Mesenchymal stem cell (in vitro differentiated cells and primary cell): ENCODE measurements at regions not wholly inside any gene's neighbourhood (a gene's known extent, or its start where the extent isn't known, plus 50 kb on each side); places are given as distances from the start of the nearest gene placed in this dataset.

Source experiments
- DNase-seq: peaks from one replicate; pipeline ENCODE4 v3.0.0-alpha.2; 2013
- H2AFZ ChIP-seq: one replicate; pipeline ENCODE4 v1.6.1; 2013; ENCODE audit warnings: low read depth, mild to moderate bottlenecking, control low read depth, inconsistent platforms, low read length, moderate library complexity
- H2AK5ac ChIP-seq: 2 replicates; pipeline ENCODE4 v1.6.1; 2013; ENCODE audit warnings: low read length, moderate library complexity, mild to moderate bottlenecking, inconsistent platforms; ENCODE audit not compliant: severe bottlenecking
- H2BK120ac ChIP-seq: one replicate; pipeline ENCODE4 v1.6.1; 2013; ENCODE audit warnings: low read depth, mild to moderate bottlenecking, inconsistent platforms, low read length, moderate library complexity
- H2BK12ac ChIP-seq, 2 experiments: one replicate each; pipeline ENCODE4 v1.6.1; 2013; ENCODE audit warnings: inconsistent platforms in 2 of 2, low read length in 2 of 2, mild to moderate bottlenecking in 2 of 2, moderate library complexity in 2 of 2, control low read depth in 1 of 2
- H2BK15ac ChIP-seq: one replicate; pipeline ENCODE4 v1.6.1; 2013; ENCODE audit warnings: mild to moderate bottlenecking, low read depth, inconsistent platforms; ENCODE audit not compliant: poor library complexity, severe bottlenecking
- H2BK5ac ChIP-seq: 2 replicates; pipeline ENCODE4 v1.6.1; 2013; ENCODE audit warnings: low read depth, mild to moderate bottlenecking, low read length, control low read depth, inconsistent platforms; ENCODE audit not compliant: poor library complexity, severe bottlenecking
- H3K14ac ChIP-seq, 2 experiments: one replicate each; pipeline ENCODE4 v1.6.1; 2013; ENCODE audit warnings: inconsistent platforms in 2 of 2, low read length in 2 of 2, control low read depth in 1 of 2, mild to moderate bottlenecking in 1 of 2, moderate library complexity in 1 of 2
- H3K18ac ChIP-seq, 2 experiments: one replicate each; pipeline ENCODE4 v1.6.1; 2013; ENCODE audit warnings: inconsistent platforms in 2 of 2, low read length in 2 of 2, control low read depth in 1 of 2, low read depth in 1 of 2, mild to moderate bottlenecking in 1 of 2
- H3K23ac ChIP-seq, 2 experiments: one replicate each; pipeline ENCODE4 v1.6.1; 2013; ENCODE audit warnings: inconsistent platforms in 2 of 2, low read length in 2 of 2, mild to moderate bottlenecking in 2 of 2, moderate library complexity in 2 of 2, control low read depth in 1 of 2
- H3K27ac ChIP-seq: 2 replicates; pipeline ENCODE4 v1.5.1; 2013; ENCODE audit warnings: mild to moderate bottlenecking, moderate library complexity, low read length, control low read depth, inconsistent platforms; ENCODE audit not compliant: poor library complexity, severe bottlenecking
- H3K27me3 ChIP-seq, 2 experiments: 2 replicates each; pipeline versions ENCODE4 v1.6.1 to v1.7.0; 2013; ENCODE audit warnings: low read length in 2 of 2, mild to moderate bottlenecking in 2 of 2, moderate library complexity in 2 of 2, control low read depth in 1 of 2, inconsistent platforms in 1 of 2; ENCODE audit not compliant: control insufficient read depth in 1 of 2, insufficient read depth in 1 of 2
- H3K36me3 ChIP-seq, 2 experiments: 2 replicates each; pipeline versions ENCODE4 v1.6.1 to v1.7.0; 2013; ENCODE audit warnings: low read length in 2 of 2, control low read depth in 1 of 2, inconsistent platforms in 1 of 2, low read depth in 1 of 2, mild to moderate bottlenecking in 1 of 2; ENCODE audit not compliant: insufficient read depth in 2 of 2, control insufficient read depth in 1 of 2
- H3K4ac ChIP-seq, 2 experiments: one replicate each; pipeline ENCODE4 v1.6.1; 2013; ENCODE audit warnings: inconsistent platforms in 2 of 2, low read length in 2 of 2, mild to moderate bottlenecking in 2 of 2, moderate library complexity in 2 of 2, control low read depth in 1 of 2, low read depth in 1 of 2
- H3K4me1 ChIP-seq: 2 replicates; pipeline ENCODE4 v1.6.1; 2013; ENCODE audit warnings: low read depth, low read length, control low read depth; ENCODE audit not compliant: control insufficient read depth, insufficient read depth
- H3K4me2 ChIP-seq: 2 replicates; pipeline ENCODE4 v1.6.1; 2013; ENCODE audit warnings: low read length, mild to moderate bottlenecking, inconsistent platforms; ENCODE audit not compliant: poor library complexity, severe bottlenecking
- H3K4me3 ChIP-seq, 2 experiments: 2 replicates each; pipeline versions ENCODE4 v1.5.1 to v1.7.0; 2013; ENCODE audit warnings: low read length in 2 of 2, mild to moderate bottlenecking in 2 of 2, control low read depth in 1 of 2, low read depth in 1 of 2; ENCODE audit not compliant: insufficient read depth in 1 of 2
- H3K79me1 ChIP-seq: replicated peaks from 2 replicates; pipeline ENCODE4 v1.6.1; 2013; ENCODE audit warnings: mild to moderate bottlenecking, control low read depth, low read length, inconsistent platforms; ENCODE audit not compliant: poor library complexity, severe bottlenecking
- H3K9ac ChIP-seq: 2 replicates; pipeline ENCODE4 v1.7.0; 2013; ENCODE audit warnings: mild to moderate bottlenecking, low read length, moderate library complexity
- H3K9me3 ChIP-seq: 2 replicates; pipeline ENCODE4 v1.7.0; 2013; ENCODE audit warnings: mild to moderate bottlenecking, low read length; ENCODE audit not compliant: control insufficient read depth
- H4K8ac ChIP-seq: one replicate; pipeline ENCODE4 v1.6.1; 2013; ENCODE audit warnings: inconsistent platforms, mild to moderate bottlenecking, low read length, moderate library complexity
- H4K91ac ChIP-seq: one replicate; pipeline ENCODE4 v1.6.1; 2013; ENCODE audit warnings: mild to moderate bottlenecking, low read length, inconsistent platforms
- WGBS: methylation state at CpG from one replicate; pipeline ENCODE4 v1.1.7; 2013; ENCODE audit warnings: mixed read lengths; 5-methylcytosine and 5-hydroxymethylcytosine counted together

GRCh38 chr2:224208007-224208406 lies 168.9 kb upstream of the SERPINE2 start:
- Histone ChIP-seq H3K27ac (no peak overlapping the region), H4K91ac (no peak overlapping the region), H2BK5ac (no peak overlapping the region), H3K4me2 (no peak overlapping the region), H3K23ac (no peak overlapping the region), H3K14ac (no peak overlapping the region), H3K9me3 (no peaks in the 10 kb centered on the region), H2AFZ (no peak overlapping the region), H2BK15ac (no peak overlapping the region), H3K9ac (no peak overlapping the region), H3K4ac (no peak overlapping the region), H3K79me1 (no peaks in the 10 kb centered on the region), H2AK5ac (no peak overlapping the region), H3K4me3 (no peak overlapping the region), H3K36me3 (no peaks in the 10 kb centered on the region), H2BK12ac (no peak overlapping the region), H3K18ac (no peak overlapping the region), H4K8ac (no peak overlapping the region), H3K27me3 (no peaks in the 10 kb centered on the region), H2BK120ac (no peak overlapping the region), H3K4me1 (peaks cover 4% of the 10 kb centered on the region)
- DNase-seq = no peak
- WGBS = 31% methylated on average over 3 of the region's 3 CpGs

GRCh38 chr2:224206816-224207215 lies 167.7 kb upstream of the SERPINE2 start:
- Histone ChIP-seq H3K18ac (no peak overlapping the region), H2BK15ac (no peak overlapping the region), H2BK5ac (no peak overlapping the region), H2AFZ (no peak overlapping the region), H3K79me1 (no peaks in the 10 kb centered on the region), H3K4me3 (no peak overlapping the region), H3K23ac (no peak overlapping the region), H2AK5ac (no peak overlapping the region), H2BK120ac (no peak overlapping the region), H3K9me3 (no peaks in the 10 kb centered on the region), H3K27ac (no peak overlapping the region), H3K4me1 (peaks cover 4% of the 10 kb centered on the region), H4K91ac (no peak overlapping the region), H3K9ac (no peak overlapping the region), H3K4ac (no peak overlapping the region), H3K36me3 (no peaks in the 10 kb centered on the region), H2BK12ac (no peak overlapping the region), H4K8ac (no peak overlapping the region), H3K14ac (no peak overlapping the region), H3K27me3 (no peaks in the 10 kb centered on the region), H3K4me2 (no peak overlapping the region)
- no peak for DNase-seq
- 86% methylated on average over 3 of the region's 3 CpGs for WGBS

- Histone ChIP-seq H2BK15ac (no peak overlapping the region), H3K9me3 (no peaks in the 10 kb centered on the region), H4K8ac (no peak overlapping the region), H2BK120ac (no peak overlapping the region), H3K4ac (no peak overlapping the region), H3K79me1 (no peaks in the 10 kb centered on the region), H4K91ac (no peak overlapping the region), H2AK5ac (no peak overlapping the region), H3K4me1 (no peaks in the 10 kb centered on the region), H3K36me3 (no peaks in the 10 kb centered on the region), H3K14ac (no peak overlapping the region), H3K27ac (no peak overlapping the region), H3K18ac (no peak overlapping the region), H3K9ac (no peak overlapping the region), H2BK5ac (no peak overlapping the region), H3K4me2 (no peak overlapping the region), H2AFZ (no peak overlapping the region), H3K27me3 (no peaks in the 10 kb centered on the region), H2BK12ac (no peak overlapping the region), H3K23ac (no peak overlapping the region), H3K4me3 (no peak overlapping the region)
- WGBS = 99% methylated on average over 4 of the region's 6 CpGs
- no peak for DNase-seq
These were observed 163.3 kb upstream of the SERPINE2 start for GRCh38 chr2:224202281-224202865.

GRCh38 chr2:224198436-224198835 lies 159.3 kb upstream of the SERPINE2 start:
- no peak overlapping the region for H3K9ac ChIP-seq
- no peaks in the 10 kb centered on the region for H3K9me3 ChIP-seq
- H2BK120ac ChIP-seq = no peak overlapping the region
- WGBS = 91% methylated on average over 3 of the region's 5 CpGs
- no peak overlapping the region for H3K18ac ChIP-seq
- H3K79me1 ChIP-seq = no peaks in the 10 kb centered on the region
- no peak overlapping the region for H3K14ac ChIP-seq
- no peak overlapping the region for H2BK5ac ChIP-seq
- no peak overlapping the region for H3K27ac ChIP-seq
- H2BK12ac ChIP-seq = no peak overlapping the region
- no peaks in the 10 kb centered on the region for H3K27me3 ChIP-seq
- no peak overlapping the region for H4K91ac ChIP-seq
- H4K8ac ChIP-seq = no peak overlapping the region
- no peak overlapping the region for H3K4me3 ChIP-seq
- no peaks in the 10 kb centered on the region for H3K36me3 ChIP-seq
- no peak overlapping the region for H3K4me2 ChIP-seq
- no peak overlapping the region for H3K4ac ChIP-seq
- no peak for DNase-seq
- H2AFZ ChIP-seq = no peak overlapping the region
- H2BK15ac ChIP-seq = no peak overlapping the region
- no peak overlapping the region for H3K23ac ChIP-seq
- H2AK5ac ChIP-seq = no peak overlapping the region
- peaks cover 1% of the 10 kb centered on the region for H3K4me1 ChIP-seq
